NCI-H187 (cell line): ENCODE measurements at regions not wholly inside any gene's neighbourhood (a gene's known extent, or its start where the extent isn't known, plus 50 kb on each side); places are given as distances from the start of the nearest gene placed in this dataset.
"Not testable (repeated sequence)": the region's sequence is repeated elsewhere in the genome, so short reads cannot be mapped to it uniquely, and the experiment has no call there.

Source experiments
- DNase-seq, 2 experiments: peaks; one replicate each; lab custom pipeline; 2025; lab: John Stamatoyannopoulos, UW

GRCh38 chr3:187795207-187795960 lies 50.1 kb upstream of the BCL6 start:
- no peak for DNase-seq

DNA sequence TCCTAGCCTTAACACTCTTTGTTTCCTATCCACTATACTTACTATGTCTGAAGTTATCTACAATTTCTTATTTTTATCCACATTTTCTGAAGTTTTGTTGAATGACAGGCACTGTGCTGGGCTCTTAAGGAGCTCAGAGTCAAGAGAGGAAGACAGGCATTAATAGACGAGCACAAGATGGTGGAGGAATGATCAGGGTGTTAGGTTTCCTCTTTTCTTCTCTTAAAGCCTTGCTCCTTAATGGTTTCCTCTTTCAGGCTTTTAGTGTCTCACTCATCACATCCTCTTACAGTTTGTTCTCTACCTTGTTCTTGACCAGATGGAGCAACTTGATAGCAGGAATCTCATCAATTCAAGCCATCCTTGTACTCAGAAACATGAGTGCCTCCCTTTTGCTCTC lies 52.9 kb upstream of the BCL6 start:
- DNase-seq = peak; percentile 39 to 75

DNA sequence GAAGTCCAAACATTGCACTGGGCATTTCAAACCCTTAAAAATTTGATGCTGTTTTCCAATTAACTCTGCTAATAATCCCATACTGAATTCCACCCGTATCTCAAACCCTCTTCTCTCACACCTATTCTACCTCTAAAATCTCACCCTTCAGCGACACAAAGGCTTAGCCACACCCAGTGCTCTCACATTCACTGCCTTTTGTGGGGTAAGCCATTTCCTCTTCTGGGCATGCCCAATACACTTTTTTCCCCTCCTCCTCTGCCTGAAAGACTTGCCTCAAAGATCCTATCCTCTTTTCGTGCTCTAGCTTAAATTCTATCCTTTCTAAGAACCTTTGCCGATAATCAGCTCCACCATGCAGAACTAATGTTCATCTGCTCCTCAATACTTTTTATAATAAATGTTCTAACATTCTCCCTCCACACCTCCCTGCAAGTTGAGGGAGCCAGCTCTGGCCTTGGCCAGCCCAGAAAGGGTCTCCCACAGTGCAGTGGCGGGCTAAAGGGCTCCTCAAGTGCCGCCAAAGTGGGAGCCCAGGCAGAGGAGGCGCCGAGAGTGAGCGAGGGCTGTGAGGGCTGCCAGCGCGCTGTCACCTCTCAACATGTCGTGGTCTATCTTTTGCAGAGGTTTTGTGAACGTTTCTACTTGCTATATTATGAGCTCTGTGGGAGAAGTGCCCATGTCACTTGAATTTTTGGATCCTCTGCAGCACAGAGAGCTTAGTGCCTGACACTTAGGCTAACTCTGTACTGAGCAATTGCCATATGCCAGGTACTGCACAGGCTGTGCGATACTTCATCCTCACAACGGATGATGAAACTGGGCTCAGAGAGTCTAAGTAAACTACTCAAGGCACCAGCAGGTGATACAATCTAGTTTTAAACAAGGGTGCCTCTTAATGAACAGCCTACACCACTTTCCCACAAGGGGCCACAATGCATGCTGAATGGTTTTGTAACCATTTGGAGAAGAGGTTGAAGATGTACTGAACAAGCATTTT lies 53.6 kb upstream of the BCL6 start:
- peak; percentile 39 to 75 for DNase-seq

DNA sequence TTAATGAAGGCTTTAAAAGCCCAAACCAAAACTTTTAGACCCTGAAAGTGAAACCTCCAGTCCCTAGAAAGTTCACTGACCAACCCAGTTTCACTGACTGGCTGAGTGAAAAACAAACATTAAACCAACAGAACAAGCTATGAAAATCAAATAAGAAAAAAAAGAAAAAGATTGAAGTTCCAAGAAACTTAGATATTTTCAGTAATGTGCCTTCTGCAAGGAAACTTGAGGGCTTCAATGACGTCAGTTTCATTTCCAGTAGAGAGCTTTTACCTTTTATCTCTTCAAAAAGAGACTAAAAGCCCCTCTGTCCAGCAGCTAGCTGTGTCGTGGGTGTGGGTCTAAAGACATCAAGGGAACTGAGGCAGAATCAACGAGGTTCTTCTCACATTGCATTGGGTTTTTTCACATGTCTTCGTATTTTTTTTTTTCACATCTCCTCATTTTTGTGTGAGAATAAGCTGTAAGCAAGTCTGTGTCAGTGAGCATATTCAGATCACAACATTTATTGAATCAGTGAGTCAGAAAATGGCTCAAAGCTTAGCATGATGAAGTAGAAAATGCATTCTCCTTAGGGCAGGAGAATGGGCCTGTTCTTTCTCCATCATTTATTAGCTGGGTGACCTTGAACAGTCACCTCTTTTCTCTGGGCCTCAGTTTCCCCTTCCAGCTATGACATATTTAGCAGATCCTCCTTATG lies 54.8 kb upstream of the BCL6 start:
- no peak for DNase-seq

DNA sequence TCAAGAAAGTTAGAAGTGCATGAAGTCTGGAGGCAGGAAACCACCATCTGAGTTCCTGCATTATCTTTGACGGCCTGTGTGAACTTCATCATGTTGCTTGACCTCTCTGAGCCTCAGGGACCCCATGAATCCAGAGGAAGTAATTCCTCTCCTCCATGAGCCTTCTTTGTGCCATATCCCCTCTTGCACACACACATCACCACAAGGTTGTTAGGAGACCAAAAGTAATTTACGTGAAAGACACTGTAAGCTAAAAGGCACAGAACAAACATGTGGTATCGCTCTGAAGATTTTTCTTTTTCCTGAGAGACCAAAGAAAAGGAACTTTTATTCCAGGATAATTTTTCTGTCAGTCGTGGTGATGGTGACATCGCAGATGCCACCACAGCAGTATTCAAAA lies 55.9 kb upstream of the BCL6 start:
- no peak for DNase-seq

DNA sequence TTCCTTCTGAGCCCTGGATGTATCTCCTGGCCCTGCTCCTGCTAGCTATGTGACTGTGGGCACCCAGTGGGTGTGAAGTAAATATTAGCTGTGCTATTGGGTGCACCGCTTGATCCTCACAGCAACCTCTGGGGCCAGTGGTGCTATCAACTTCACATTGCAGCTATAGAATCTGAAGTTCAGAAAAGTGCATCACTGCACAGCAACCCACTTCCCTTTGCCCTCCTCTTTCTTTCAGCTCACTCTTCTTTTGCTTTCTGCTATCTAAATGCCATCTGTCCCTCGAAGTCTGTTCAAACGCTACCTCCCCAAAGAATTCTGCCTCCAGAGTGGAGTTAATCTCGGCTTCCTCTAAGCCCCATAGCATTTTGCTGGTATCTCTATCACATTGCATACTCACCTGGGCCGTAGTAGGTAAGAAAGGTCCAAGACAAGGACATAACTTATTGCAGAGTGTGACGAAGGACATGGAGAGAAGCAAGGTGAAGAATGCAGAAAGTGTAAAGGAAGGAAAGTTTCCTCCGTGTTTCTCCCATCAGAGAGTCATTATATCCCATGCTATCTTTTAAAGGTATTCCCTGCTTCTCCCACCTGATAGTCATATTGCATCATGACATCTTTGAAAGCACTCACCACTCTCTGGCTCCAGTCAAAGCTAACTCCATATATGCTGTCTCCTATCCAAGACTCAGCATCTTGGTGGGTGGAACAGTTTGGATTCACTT lies 57.1 kb upstream of the BCL6 start:
- no peak for DNase-seq

- no peak for DNase-seq
These were observed 57.6 kb upstream of the BCL6 start for GRCh38 chr3:187802928-187803259.

GRCh38 chr3:187804120-187804744 lies 59.0 kb upstream of the BCL6 start:
- no peak for DNase-seq

DNA sequence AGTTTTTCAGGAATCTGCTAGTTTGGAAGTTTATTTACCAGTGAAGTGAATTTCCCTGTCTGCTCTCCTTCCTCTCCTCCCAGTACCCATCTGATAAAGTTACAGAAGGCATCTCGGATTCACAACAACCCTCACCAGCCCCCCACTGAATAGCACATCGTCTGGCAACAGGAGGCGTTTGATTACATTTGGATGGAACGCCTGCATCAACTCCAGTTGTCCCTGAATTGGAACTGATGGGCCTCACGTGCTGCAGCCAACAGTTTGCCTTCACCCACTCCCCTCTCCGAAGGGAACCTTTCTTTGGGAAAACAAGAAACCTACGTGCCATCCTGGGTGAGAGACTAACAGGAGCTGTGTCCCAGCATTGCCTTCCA lies 59.5 kb upstream of the BCL6 start:
- DNase-seq = no peak

DNA sequence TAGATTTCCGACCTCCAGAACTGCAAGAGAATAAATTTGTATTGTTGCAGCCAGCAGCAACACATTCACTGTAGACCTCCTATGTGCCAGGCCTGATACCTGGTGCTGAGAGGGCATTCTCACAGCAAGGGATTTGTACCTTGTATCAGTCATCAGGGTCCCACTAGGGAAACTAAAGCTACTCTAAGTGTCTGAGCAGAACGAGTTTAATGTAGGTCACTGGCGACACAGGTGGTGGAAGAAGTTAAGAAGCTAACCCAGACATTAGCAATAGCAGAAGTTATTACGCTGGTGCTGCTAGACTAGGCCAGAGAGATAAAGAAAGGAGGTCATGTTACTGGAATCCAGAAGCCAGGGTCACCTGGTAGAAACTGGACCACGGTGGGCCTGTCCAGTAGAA lies 60.5 kb upstream of the BCL6 start:
- DNase-seq = no peak

- no peak for DNase-seq
These were observed 62.0 kb upstream of the BCL6 start for GRCh38 chr3:187807086-187807862.

GRCh38 chr3:187808527-187808895 lies 63.2 kb upstream of the BCL6 start:
- DNase-seq = no peak

DNA sequence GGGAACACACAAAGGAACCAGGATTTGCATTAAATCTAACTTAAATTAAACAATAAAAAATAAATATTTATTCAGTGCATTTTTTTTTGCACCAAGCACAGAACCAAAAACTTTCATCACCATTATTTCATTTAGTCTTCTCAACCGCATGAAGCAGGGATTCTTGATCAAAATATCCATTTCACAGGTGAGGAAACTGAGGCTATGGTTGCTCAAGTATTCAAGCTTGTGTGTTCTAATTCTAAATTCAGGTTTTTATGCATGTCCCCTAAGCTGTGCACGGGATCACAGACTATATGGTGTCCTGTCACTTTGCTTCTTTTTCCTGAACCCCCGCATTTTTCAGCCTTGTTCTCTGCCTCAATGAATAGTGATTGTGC lies 64.3 kb upstream of the BCL6 start:
- no peak for DNase-seq

DNA sequence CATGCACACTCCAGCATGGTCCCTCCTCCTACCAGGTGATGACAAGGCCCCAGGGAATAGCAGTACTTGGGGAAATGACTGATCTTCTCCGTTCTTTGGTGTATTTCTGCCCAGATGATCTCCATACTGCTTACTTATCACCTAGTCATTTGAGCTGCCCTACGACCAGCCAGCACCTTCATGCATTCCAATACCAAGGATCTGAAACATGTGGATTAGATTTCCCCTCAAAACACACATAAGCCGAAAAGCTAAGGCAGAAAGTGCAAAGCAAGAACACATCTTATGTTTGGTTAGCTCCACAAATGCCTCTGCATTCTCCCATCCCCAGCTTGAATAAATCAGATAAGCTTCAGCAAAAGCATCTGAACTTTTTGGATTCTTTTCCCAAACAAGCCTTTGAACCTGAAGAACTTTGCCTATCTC lies 64.8 kb upstream of the BCL6 start:
- DNase-seq = no peak

DNA sequence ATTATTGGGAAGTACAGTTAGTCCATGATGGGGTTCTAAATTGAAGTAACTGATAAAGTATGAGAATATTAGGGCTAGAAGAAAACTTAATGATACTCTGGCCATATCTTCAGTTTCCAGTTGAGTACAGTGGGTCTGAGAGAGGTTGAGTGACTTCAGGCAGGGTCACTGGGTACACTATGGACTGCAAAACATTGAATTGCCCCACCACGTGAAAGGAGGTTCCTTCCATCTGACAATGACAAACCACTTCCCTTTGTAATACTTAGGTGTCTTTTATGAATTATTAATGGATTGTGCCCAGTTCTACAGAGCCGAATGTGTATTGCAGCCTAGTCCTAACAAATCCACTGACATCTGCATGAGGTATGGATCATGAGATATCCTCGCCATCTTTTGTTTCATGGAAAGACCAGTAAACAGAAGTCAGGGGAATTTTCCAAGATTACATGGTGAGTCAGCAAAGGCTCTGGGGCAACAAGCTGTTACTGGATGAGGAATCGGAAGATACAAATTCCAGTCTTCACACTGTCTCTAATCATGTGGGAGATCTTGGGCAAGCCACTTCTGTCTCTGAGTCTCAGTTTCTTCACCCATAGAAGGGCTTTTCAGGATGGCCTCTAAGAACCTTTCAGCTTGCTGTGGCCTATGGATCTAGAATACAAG lies 66.5 kb upstream of the BCL6 start:
- DNase-seq = no peak

- no peak for DNase-seq
These were observed 67.2 kb upstream of the BCL6 start for GRCh38 chr3:187812496-187812895.

DNA sequence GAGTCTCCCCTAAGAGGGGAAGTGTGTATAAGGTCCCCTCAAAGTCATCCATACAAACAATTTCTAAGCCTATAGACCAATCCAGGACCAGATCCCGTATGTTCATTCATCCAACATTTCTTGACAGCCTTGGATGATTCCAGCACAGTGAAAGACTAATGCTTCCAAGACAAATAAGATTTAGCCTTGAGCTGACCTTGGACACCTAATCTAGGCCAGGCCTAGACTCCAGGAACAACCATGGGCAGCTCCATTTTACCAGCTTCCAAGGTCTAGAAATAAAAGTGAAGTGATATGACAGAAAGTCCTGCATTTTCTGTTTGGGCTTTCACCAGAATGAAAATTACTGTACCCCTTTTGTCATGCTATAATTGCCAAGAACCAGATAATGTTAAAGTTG lies 67.9 kb upstream of the BCL6 start:
- no peak for DNase-seq

GRCh38 chr3:187817766-187818165 lies 72.5 kb upstream of the BCL6 start:
- not testable (repeated sequence) for DNase-seq

- no peak for DNase-seq
These were observed 76.5 kb upstream of the BCL6 start for GRCh38 chr3:187821616-187822317.

- no peak for DNase-seq
These were observed 77.1 kb upstream of the BCL6 start for GRCh38 chr3:187822402-187822801.
